Naive thymus-derived CD8-positive, alpha-beta T cell (primary cell): ENCODE measurements at regions not wholly inside any gene's neighbourhood (a gene's known extent, or its start where the extent isn't known, plus 50 kb on each side); places are given as distances from the start of the nearest gene placed in this dataset.
"Not testable (repeated sequence)": the region's sequence is repeated elsewhere in the genome, so short reads cannot be mapped to it uniquely, and the experiment has no call there.

Source experiments
- ATAC-seq, 2 donors: fragments of 150-1000 bp; cut with Tn5 transposase in 1 of 2; sonication (Bioruptor Pico), chemical (Tn5 transposase) in 1 of 2; 1 replicate in 1 of 2; 2 replicates in 1 of 2; pipeline ENCODE4 v1.10.0; 2021; ENCODE audit warnings: mild to moderate bottlenecking in 2 of 2, moderate library complexity in 2 of 2
- POLR2A ChIA-PET: fragments of 350-600 bp; sonication (Branson Sonifier 250); formaldehyde crosslinking; loops from one replicate; lab custom pipeline; 2021; ENCODE audit warnings: antibody characterized with exemption; lab: Charles Lee
- DNase-seq, 10 donors: peaks; one replicate each; pipeline versions ENCODE4 v3.0.0 to v3.0.0-alpha.2; 2020 to 2022
- H3K27ac Mint-ChIP-seq, 10 donors: one replicate each; pipeline ENCODE4 v1.8.0; 2020 to 2022; ENCODE audit warnings: mild to moderate bottlenecking in 10 of 10, mixed read lengths in 10 of 10, moderate library complexity in 4 of 10, inconsistent platforms in 1 of 10
- H3K27me3 Mint-ChIP-seq, 5 donors: one replicate each; pipeline ENCODE4 v1.8.0; 2021 to 2022; ENCODE audit warnings: mixed read lengths in 5 of 5
- H3K36me3 Mint-ChIP-seq, 3 donors: one replicate each; pipeline ENCODE4 v1.8.0; 2020 to 2022; ENCODE audit warnings: mixed read lengths in 3 of 3, mild to moderate bottlenecking in 2 of 3, inconsistent platforms in 1 of 3
- H3K4me1 Mint-ChIP-seq, 4 donors: one replicate each; pipeline ENCODE4 v1.8.0; 2021 to 2022; ENCODE audit warnings: mixed read lengths in 4 of 4
- H3K4me3 Mint-ChIP-seq, 10 donors: one replicate each; pipeline ENCODE4 v1.8.0; 2020 to 2022; ENCODE audit warnings: mild to moderate bottlenecking in 10 of 10, mixed read lengths in 10 of 10, moderate library complexity in 6 of 10, inconsistent platforms in 1 of 10
- H3K9me3 Mint-ChIP-seq, 9 donors: one replicate each; pipeline ENCODE4 v1.8.0; 2020 to 2022; ENCODE audit warnings: mixed read lengths in 9 of 9, mild to moderate bottlenecking in 3 of 9, inconsistent platforms in 1 of 9, moderate library complexity in 1 of 9

GRCh38 chr2:66101206-66101605, 333.7 kb upstream of the MEIS1 start:
- no peak overlapping the region for H3K27ac Mint-ChIP-seq
- H3K4me1 Mint-ChIP-seq: peaks cover 0 to 1% (median 0%) of the 10 kb centered on the region in 4 donors
- POLR2A ChIA-PET: no interaction called here
- no peak overlapping the region for H3K4me3 Mint-ChIP-seq
- DNase-seq (no peak), ATAC-seq (no peak)
- no peaks in the 10 kb centered on the region for H3K36me3 Mint-ChIP-seq
- H3K9me3 Mint-ChIP-seq: peaks cover 0 to 18% (median 7%) of the 10 kb centered on the region in 9 donors
- peaks cover 0 to 9% (median 0%) of the 10 kb centered on the region in 5 donors for H3K27me3 Mint-ChIP-seq

- POLR2A ChIA-PET: no interaction called here
- peaks cover 0 to 1% (median 0%) of the 10 kb centered on the region in 4 donors for H3K4me1 Mint-ChIP-seq
- no peak for DNase-seq
- H3K4me3 Mint-ChIP-seq: no peak overlapping the region
- ATAC-seq: no peak
- peaks cover 0 to 9% (median 0%) of the 10 kb centered on the region in 5 donors for H3K27me3 Mint-ChIP-seq
- no peak overlapping the region for H3K27ac Mint-ChIP-seq
- no peaks in the 10 kb centered on the region for H3K36me3 Mint-ChIP-seq
- peaks cover 0 to 22% (median 12%) of the 10 kb centered on the region in 9 donors for H3K9me3 Mint-ChIP-seq
These were observed 339.0 kb upstream of the MEIS1 start for GRCh38 chr2:66095820-66096345.

GRCh38 chr2:66094689-66095088, 340.2 kb upstream of the MEIS1 start:
- H3K4me3 Mint-ChIP-seq, H3K4me1 Mint-ChIP-seq, ATAC-seq, H3K27me3 Mint-ChIP-seq, H3K36me3 Mint-ChIP-seq, DNase-seq, H3K27ac Mint-ChIP-seq, POLR2A ChIA-PET: not testable (repeated sequence)
- H3K9me3 Mint-ChIP-seq: peaks cover 0 to 33% (median 11%) of the 10 kb centered on the region in 9 donors

GRCh38 chr2:66093371-66093770, 341.6 kb upstream of the MEIS1 start:
- Mint-ChIP-seq H3K4me1 (peaks cover 0 to 1% (median 0%) of the 10 kb centered on the region in 4 donors), H3K36me3 (no peaks in the 10 kb centered on the region), H3K4me3 (no peak overlapping the region), H3K27me3 (peaks cover 0 to 9% (median 0%) of the 10 kb centered on the region in 5 donors), H3K27ac (no peak overlapping the region), H3K9me3 (peaks cover 9 to 43% (median 14%) of the 10 kb centered on the region in 9 donors)
- ATAC-seq (no peak), DNase-seq (no peak)
- POLR2A ChIA-PET: no interaction called here

- H3K4me1 Mint-ChIP-seq: no peaks in the 10 kb centered on the region
These were observed 349.9 kb upstream of the MEIS1 start for GRCh38 chr2:66084948-66085590.

GRCh38 chr2:66082581-66082980, 352.3 kb upstream of the MEIS1 start:
- Mint-ChIP-seq H3K27ac (no peak overlapping the region), H3K4me1 (no peaks in the 10 kb centered on the region), H3K4me3 (no peak overlapping the region), H3K27me3 (peaks cover 0 to 21% (median 6%) of the 10 kb centered on the region in 5 donors), H3K9me3 (peaks cover 0 to 27% (median 10%) of the 10 kb centered on the region in 9 donors), H3K36me3 (peaks cover 0 to 4% (median 0%) of the 10 kb centered on the region in 3 donors)
- POLR2A ChIA-PET: no interaction called here
- ATAC-seq: no peak
- DNase-seq: no peak

More at GRCh38 chr2:66084948-66085590, 349.9 kb upstream of the MEIS1 start:
- POLR2A ChIA-PET: no interaction called here
- H3K9me3 Mint-ChIP-seq: peaks cover 4 to 46% (median 16%) of the 10 kb centered on the region in 9 donors
- DNase-seq (no peak), ATAC-seq (no peak)
- no peak overlapping the region for H3K4me3 Mint-ChIP-seq
- H3K36me3 Mint-ChIP-seq: peaks cover 0 to 4% (median 0%) of the 10 kb centered on the region in 3 donors
- H3K27ac Mint-ChIP-seq: no peak overlapping the region
- peaks cover 0 to 14% (median 6%) of the 10 kb centered on the region in 5 donors for H3K27me3 Mint-ChIP-seq

GRCh38 chr2:66080127-66080526, 354.8 kb upstream of the MEIS1 start:
- H3K36me3 Mint-ChIP-seq: peaks cover 0 to 4% (median 0%) of the 10 kb centered on the region in 3 donors
- no peak overlapping the region for H3K27ac Mint-ChIP-seq
- ATAC-seq (no peak), DNase-seq (no peak)
- no peak overlapping the region for H3K4me3 Mint-ChIP-seq
- POLR2A ChIA-PET: no interaction called here
- H3K4me1 Mint-ChIP-seq: no peaks in the 10 kb centered on the region
- peaks cover 0 to 21% (median 6%) of the 10 kb centered on the region in 5 donors for H3K27me3 Mint-ChIP-seq
- H3K9me3 Mint-ChIP-seq: peaks cover 0 to 10% (median 2%) of the 10 kb centered on the region in 9 donors

- H3K36me3 Mint-ChIP-seq: no peaks in the 10 kb centered on the region
- ATAC-seq: no peak
- no peaks in the 10 kb centered on the region for H3K4me1 Mint-ChIP-seq
- POLR2A ChIA-PET: no interaction called here
- no peak overlapping the region for H3K27ac Mint-ChIP-seq
- no peak overlapping the region for H3K4me3 Mint-ChIP-seq
- H3K27me3 Mint-ChIP-seq: peaks cover 0 to 5% (median 0%) of the 10 kb centered on the region in 5 donors
- H3K9me3 Mint-ChIP-seq: peaks cover 0 to 3% (median 0%) of the 10 kb centered on the region in 9 donors
- DNase-seq: no peak
These were observed 361.8 kb upstream of the MEIS1 start for GRCh38 chr2:66073172-66073571.

- H3K4me3 Mint-ChIP-seq: no peak overlapping the region
- POLR2A ChIA-PET: no interaction called here
- no peaks in the 10 kb centered on the region for H3K4me1 Mint-ChIP-seq
- peaks cover 0 to 5% (median under 1%) of the 10 kb centered on the region in 5 donors for H3K27me3 Mint-ChIP-seq
- ATAC-seq (no peak), DNase-seq (no peak)
- H3K9me3 Mint-ChIP-seq: peaks cover 0 to 3% (median 0%) of the 10 kb centered on the region in 9 donors
- no peak overlapping the region for H3K27ac Mint-ChIP-seq
- H3K36me3 Mint-ChIP-seq: no peaks in the 10 kb centered on the region
These were observed 364.0 kb upstream of the MEIS1 start for GRCh38 chr2:66070721-66071602.

- POLR2A ChIA-PET: no interaction called here
- no peak for DNase-seq
- peaks cover 0 to 8% (median 3%) of the 10 kb centered on the region in 5 donors for H3K27me3 Mint-ChIP-seq
These were observed 364.8 kb upstream of the MEIS1 start for GRCh38 chr2:66069937-66070720.

GRCh38 chr2:66066032-66066431, 368.9 kb upstream of the MEIS1 start:
- peaks cover 0 to 18% (median 3%) of the 10 kb centered on the region in 5 donors for H3K27me3 Mint-ChIP-seq
- no peaks in the 10 kb centered on the region for H3K36me3 Mint-ChIP-seq
- DNase-seq: no peak
- H3K9me3 Mint-ChIP-seq: peaks cover 0 to 2% (median 0%) of the 10 kb centered on the region in 9 donors
- H3K4me3 Mint-ChIP-seq: no peak overlapping the region
- POLR2A ChIA-PET: no interaction called here
- H3K27ac Mint-ChIP-seq: no peak overlapping the region
- ATAC-seq: no peak
- no peaks in the 10 kb centered on the region for H3K4me1 Mint-ChIP-seq

More at GRCh38 chr2:66069937-66070720, 364.8 kb upstream of the MEIS1 start:
- Mint-ChIP-seq H3K4me3 (no peak overlapping the region), H3K36me3 (no peaks in the 10 kb centered on the region), H3K4me1 (no peaks in the 10 kb centered on the region), H3K9me3 (peaks cover 0 to 3% (median 0%) of the 10 kb centered on the region in 9 donors), H3K27ac (no peak overlapping the region)
- no peak for ATAC-seq

- H3K4me1 Mint-ChIP-seq: no peaks in the 10 kb centered on the region
- no peak overlapping the region for H3K4me3 Mint-ChIP-seq
- H3K9me3 Mint-ChIP-seq: peaks cover 0 to 15% (median 0%) of the 10 kb centered on the region in 9 donors
- H3K36me3 Mint-ChIP-seq: no peaks in the 10 kb centered on the region
- no peak for DNase-seq
- ATAC-seq: no peak
- H3K27me3 Mint-ChIP-seq: peaks cover 0 to 12% (median 0%) of the 10 kb centered on the region in 5 donors
- POLR2A ChIA-PET: no interaction called here
- H3K27ac Mint-ChIP-seq: no peak overlapping the region
These were observed 375.6 kb upstream of the MEIS1 start for GRCh38 chr2:66059332-66059731.
